ENCODE measurements at regions not wholly inside any gene's neighbourhood (a gene's known extent, or its start where the extent isn't known, plus 50 kb on each side); places are given as distances from the start of the nearest gene placed in this dataset.

GRCh38 chr1:208684192-208684591, 440.0 kb upstream of the PLXNA2 start:
- ChIA-PET CTCF (interaction anchor here (0.7 kb wide), 1 partner anchor 322 kb away, joined by 3 read pairs; no protein-coding TSS in a partner anchor), POLR2A (no interaction called here)
- no peaks in the 10 kb centered on the region for H3K36me3 ChIP-seq (ENCODE audit: control insufficient read depth in 2 of 2, insufficient read depth in 1 of 2, low read length in 2 of 2)
- H3K4me1 ChIP-seq (ENCODE audit: control insufficient read depth, insufficient read depth, low read length), result peaks cover 7% of the 10 kb centered on the region
- H3K4me3 ChIP-seq (ENCODE audit: low read depth, low read length), result no peak overlapping the region
- H3K27ac ChIP-seq (ENCODE audit: extremely low read depth, low read depth, low read length), result no peak overlapping the region
- TF ChIP-seq ZNF677 (tag by site-specific recombination; IDR thresholded peaks at IDR 0.05), result no peak
- no peak for TF ChIP-seq ZNF114 (tag by site-specific recombination; IDR thresholded peaks at IDR 0.05)
- TF ChIP-seq ZNF10 (tag by site-specific recombination; IDR thresholded peaks at IDR 0.05), result no peak
- TF ChIP-seq ZNF555 (tag by site-specific recombination; conservative IDR thresholded peaks at IDR 0.05), result no peak
- TF ChIP-seq ZNF335 (tag by site-specific recombination; conservative IDR thresholded peaks at IDR 0.05), result no peak
- TF ChIP-seq MYNN (tag by site-specific recombination; IDR thresholded peaks at IDR 0.05; ENCODE audit: borderline replicate concordance), result no peak
- TF ChIP-seq ZNF174 (tag by site-specific recombination; IDR thresholded peaks at IDR 0.05), result no peak
- no peak for TF ChIP-seq TSHZ1 (tag by site-specific recombination; IDR thresholded peaks at IDR 0.05; ENCODE audit: borderline replicate concordance)
- TF ChIP-seq SP2 (tag by site-specific recombination; IDR thresholded peaks at IDR 0.05), result no peak
- no peak for TF ChIP-seq ZIC2 (tag by site-specific recombination; IDR thresholded peaks at IDR 0.05)
- no peaks in the 10 kb centered on the region for H3K9me3 ChIP-seq (ENCODE audit: control insufficient read depth, insufficient read depth, low read depth, low read length)

GRCh38 chr1:208686592-208686991, 442.4 kb upstream of the PLXNA2 start:
- H3K4me1 ChIP-seq (ENCODE audit: control insufficient read depth, insufficient read depth, low read length), result peaks cover 14% of the 10 kb centered on the region
- TF ChIP-seq ZNF549 (tag by site-specific recombination; IDR thresholded peaks at IDR 0.05) (no peak), ZNF514 (tag by site-specific recombination; IDR thresholded peaks at IDR 0.05) (no peak), ZNF501 (tag by site-specific recombination; IDR thresholded peaks at IDR 0.05) (no peak), ZNF530 (tag by site-specific recombination; IDR thresholded peaks at IDR 0.05; ENCODE audit: low read depth) (no peak), MEIS1 (CRISPR knock-in tag; IDR thresholded peaks at IDR 0.05; ENCODE audit: borderline replicate concordance) (no peak), ZNF510 (tag by site-specific recombination; IDR thresholded peaks at IDR 0.05; ENCODE audit: insufficient replicate concordance) (no peak), ZNF114 (tag by site-specific recombination; IDR thresholded peaks at IDR 0.05) (no peak), PRDM1 (tag by site-specific recombination; IDR thresholded peaks at IDR 0.05) (no peak), ZNF266 (tag by site-specific recombination; IDR thresholded peaks at IDR 0.05; ENCODE audit: low read depth) (no peak), ZNF692 (tag by site-specific recombination; IDR thresholded peaks at IDR 0.05) (no peak), ZNF621 (tag by site-specific recombination; IDR thresholded peaks at IDR 0.05) (no peak), BCL6B (tag by site-specific recombination; IDR thresholded peaks at IDR 0.05) (no peak), SP2 (tag by site-specific recombination; IDR thresholded peaks at IDR 0.05) (no peak)
- no peak overlapping the region for H3K27ac ChIP-seq (ENCODE audit: extremely low read depth, low read depth, low read length)
- ChIA-PET POLR2A (no interaction called here), CTCF (interaction anchor here (0.6 to 0.7 kb wide), 2 partner anchors 87 to 153 kb away, joined by 3 read pairs; no protein-coding TSS in a partner anchor)
- no peak overlapping the region for H3K4me3 ChIP-seq (ENCODE audit: low read depth, low read length)
- no peaks in the 10 kb centered on the region for H3K9me3 ChIP-seq (ENCODE audit: control insufficient read depth, insufficient read depth, low read depth, low read length)
- no peaks in the 10 kb centered on the region for H3K36me3 ChIP-seq (ENCODE audit: control insufficient read depth in 2 of 2, insufficient read depth in 1 of 2, low read length in 2 of 2)
